H9 (cell line): ENCODE measurements at regions not wholly inside any gene's neighbourhood (a gene's known extent, or its start where the extent isn't known, plus 50 kb on each side); places are given as distances from the start of the nearest gene placed in this dataset.

ENCODE experiments used
- DNase-seq: peaks from one replicate; pipeline ENCODE4 v3.0.0-alpha.2; 2017
- H2AFZ ChIP-seq: one replicate; pipeline ENCODE4 v1.6.1; 2013; ENCODE audit warnings: mild to moderate bottlenecking, low read length, control low read depth, moderate library complexity
- H2AK5ac ChIP-seq: 2 replicates; pipeline ENCODE4 v1.6.1; 2013; ENCODE audit warnings: low read length, control low read depth, mixed read lengths; ENCODE audit not compliant: insufficient read length
- H2BK120ac ChIP-seq: one replicate; pipeline ENCODE4 v1.6.1; 2013; ENCODE audit warnings: low read depth, mild to moderate bottlenecking, low read length, control low read depth, inconsistent platforms; ENCODE audit not compliant: poor library complexity, severe bottlenecking
- H2BK12ac ChIP-seq: 2 replicates; pipeline ENCODE4 v1.6.1; 2013; ENCODE audit warnings: low read length, control low read depth, mixed read lengths, low read depth; ENCODE audit not compliant: insufficient read length
- H2BK15ac ChIP-seq: 2 replicates; pipeline ENCODE4 v1.6.1; 2013; ENCODE audit warnings: low read depth, low read length, control low read depth
- H2BK20ac ChIP-seq: one replicate; pipeline ENCODE4 v1.6.1; 2013; ENCODE audit warnings: low read depth, mild to moderate bottlenecking, low read length, control low read depth, inconsistent platforms; ENCODE audit not compliant: poor library complexity, severe bottlenecking
- H2BK5ac ChIP-seq: 2 replicates; pipeline ENCODE4 v1.6.1; 2013; ENCODE audit warnings: low read length, control low read depth, mixed read lengths; ENCODE audit not compliant: insufficient read length
- H3K14ac ChIP-seq: 2 replicates; pipeline ENCODE4 v1.6.1; 2013; ENCODE audit warnings: low read length, control low read depth; ENCODE audit not compliant: insufficient read depth
- H3K18ac ChIP-seq: 2 replicates; pipeline ENCODE4 v1.6.1; 2013; ENCODE audit warnings: low read depth, mild to moderate bottlenecking, mixed read lengths, low read length, control low read depth; ENCODE audit not compliant: insufficient read length
- H3K23ac ChIP-seq: 2 replicates; pipeline ENCODE4 v1.6.1; 2013; ENCODE audit warnings: low read length, control low read depth, mixed read lengths, low read depth; ENCODE audit not compliant: insufficient read length
- H3K23me2 ChIP-seq: 2 replicates; pipeline ENCODE4 v1.6.1; 2013; ENCODE audit warnings: low read depth, mild to moderate bottlenecking, mixed read lengths, low read length, control low read depth; ENCODE audit not compliant: insufficient read length, poor library complexity, severe bottlenecking
- H3K27ac ChIP-seq: 2 replicates; pipeline ENCODE4 v1.5.1; 2013; ENCODE audit warnings: low read length, control low read depth, mixed read lengths, low read depth; ENCODE audit not compliant: insufficient read length
- H3K27me3 ChIP-seq: 2 replicates; pipeline ENCODE4 v1.6.1; 2013; ENCODE audit warnings: low read length, control low read depth, inconsistent platforms; ENCODE audit not compliant: insufficient read depth
- H3K4ac ChIP-seq: 2 replicates; pipeline ENCODE4 v1.6.1; 2013; ENCODE audit warnings: low read depth, mild to moderate bottlenecking, control low read depth, inconsistent platforms, low read length, moderate library complexity
- H3K4me1 ChIP-seq: 2 replicates; pipeline ENCODE4 v1.6.1; 2013; ENCODE audit warnings: low read length, control low read depth, inconsistent platforms; ENCODE audit not compliant: insufficient read depth
- H3K4me2 ChIP-seq: 2 replicates; pipeline ENCODE4 v1.6.1; 2013; ENCODE audit warnings: low read length, control low read depth, mixed read lengths; ENCODE audit not compliant: insufficient read length, insufficient read depth
- H3K56ac ChIP-seq: 2 replicates; pipeline ENCODE4 v1.6.1; 2013; ENCODE audit warnings: low read depth, mild to moderate bottlenecking, mixed read lengths, low read length, control low read depth; ENCODE audit not compliant: insufficient read length
- H3K79me1 ChIP-seq: 2 replicates; pipeline ENCODE4 v1.6.1; 2013; ENCODE audit warnings: low read depth, mild to moderate bottlenecking, moderate library complexity, low read length, control low read depth, inconsistent platforms; ENCODE audit not compliant: insufficient read depth, poor library complexity, severe bottlenecking
- H3K79me2 ChIP-seq: 2 replicates; pipeline ENCODE4 v1.6.1; 2013; ENCODE audit warnings: low read length, control low read depth, inconsistent platforms; ENCODE audit not compliant: insufficient read depth
- H3K9ac ChIP-seq: 2 replicates; pipeline ENCODE4 v1.6.1; 2013; ENCODE audit warnings: low read length, control low read depth, mixed read lengths; ENCODE audit not compliant: insufficient read length; ENCODE audit errors: extremely low read depth
- H3K9me3 ChIP-seq: one replicate; pipeline ENCODE4 v1.6.1; 2013; ENCODE audit warnings: low read depth, low read length, inconsistent platforms; ENCODE audit not compliant: control insufficient read depth
- H3T11ph ChIP-seq: one replicate; pipeline ENCODE4 v1.6.1; 2013; ENCODE audit warnings: mild to moderate bottlenecking, low read length, control low read depth, inconsistent platforms
- H4K20me1 ChIP-seq: one replicate; pipeline ENCODE4 v1.6.1; 2013; ENCODE audit not compliant: control insufficient read depth, insufficient read length, insufficient read depth
- H4K5ac ChIP-seq: 2 replicates; pipeline ENCODE4 v1.6.1; 2013; ENCODE audit warnings: low read depth, mild to moderate bottlenecking, mixed read lengths, low read length, control low read depth; ENCODE audit not compliant: insufficient read length
- H4K8ac ChIP-seq: replicated peaks from 2 replicates; pipeline ENCODE4 v1.6.1; 2013; ENCODE audit warnings: low read length, control low read depth, mixed read lengths, low read depth; ENCODE audit not compliant: insufficient read length
- H4K91ac ChIP-seq: 2 replicates; pipeline ENCODE4 v1.6.1; 2013; ENCODE audit warnings: low read depth, mild to moderate bottlenecking, moderate library complexity, mixed read lengths, low read length, control low read depth; ENCODE audit not compliant: insufficient read length
- H3K27ac Mint-ChIP-seq, 3 experiments: 2 replicates in 2 of 3; 3 replicates in 1 of 3; pipeline ENCODE4 v1.8.0; 2020 to 2021; ENCODE audit warnings: mixed read lengths in 3 of 3, mild to moderate bottlenecking in 1 of 3, moderate library complexity in 1 of 3
- H3K27me3 Mint-ChIP-seq: 2 replicates; pipeline ENCODE4 v1.8.0; 2021; ENCODE audit warnings: low read depth, mild to moderate bottlenecking, moderate library complexity, mixed read lengths
- H3K36me3 Mint-ChIP-seq, 3 experiments: 2 replicates in 2 of 3; 3 replicates in 1 of 3; pipeline ENCODE4 v1.8.0; 2020 to 2021; ENCODE audit warnings: low read depth in 3 of 3, mixed read lengths in 3 of 3; ENCODE audit not compliant: insufficient read depth in 1 of 3
- H3K4me1 Mint-ChIP-seq, 2 experiments: 2 replicates each; pipeline ENCODE4 v1.8.0; 2020; ENCODE audit warnings: mixed read lengths in 2 of 2
- H3K4me3 Mint-ChIP-seq, 2 experiments: 2 replicates in 1 of 2; 3 replicates in 1 of 2; pipeline ENCODE4 v1.8.0; 2020 to 2021; ENCODE audit warnings: mild to moderate bottlenecking in 2 of 2, mixed read lengths in 2 of 2, moderate library complexity in 1 of 2
- H3K9me3 Mint-ChIP-seq, 2 experiments: 2 replicates in 1 of 2; 3 replicates in 1 of 2; pipeline ENCODE4 v1.8.0; 2020; ENCODE audit warnings: mild to moderate bottlenecking in 2 of 2, mixed read lengths in 2 of 2, moderate library complexity in 1 of 2
- WGBS: extraction: QIAGEN DNeasy Blood & Tissue Kit; methylation state at CpG from one replicate; pipeline ENCODE4 v1.1.7; 2013; ENCODE audit warnings: missing lambda C conversion rate, low lambda C conversion rate, mixed read lengths; ENCODE audit not compliant: insufficient read length; ENCODE audit errors: extremely low coverage; 5-methylcytosine and 5-hydroxymethylcytosine counted together
- TF ChIP-seq, protein P1 (sequence below): fragments of 200-600 bp; sonication (generic); conservative IDR thresholded peaks from 3 replicates; pipeline ENCODE4 v1.8.0; 2021; ENCODE audit warnings: antibody characterized with exemption, mild to moderate bottlenecking

DNA sequence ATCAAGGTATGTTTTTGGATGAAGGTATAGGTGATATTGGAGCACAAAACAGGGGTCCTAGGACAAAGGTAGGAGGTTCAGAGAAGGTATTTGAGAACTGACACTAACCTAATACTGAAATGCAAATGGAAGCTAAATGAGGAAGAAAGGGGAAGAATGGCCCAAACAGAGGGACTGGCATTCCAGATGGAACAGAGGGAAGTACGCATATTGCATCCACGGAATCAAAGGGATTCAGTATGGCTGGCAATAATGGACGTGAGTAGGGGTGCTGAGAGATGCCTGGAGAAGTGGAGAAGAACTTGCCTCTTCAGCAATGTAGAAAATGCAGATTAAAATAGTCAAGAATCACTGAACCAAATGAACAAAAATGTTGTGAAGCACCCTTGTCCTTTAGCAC, 283.5 kb upstream of the DACH1 start:
- Mint-ChIP-seq H3K27ac (0 out of 7 replicates have a peak overlapping the region, but pooled peaks of 1 of the 3 experiments have one; percentile 45), H3K27me3 (no peaks in the 10 kb centered on the region), H3K4me1 (peaks cover 12 to 26% of the 10 kb centered on the region in 2 experiments), H3K9me3 (no peaks in the 10 kb centered on the region), H3K36me3 (no peaks in the 10 kb centered on the region), H3K4me3 (no peak overlapping the region)
- no peak overlapping the region for H2BK12ac ChIP-seq
- no peaks in the 10 kb centered on the region for H3K23me2 ChIP-seq
- no peak overlapping the region for H4K8ac ChIP-seq
- H3K23ac ChIP-seq = no peak overlapping the region
- no peak overlapping the region for H4K5ac ChIP-seq
- H3K9ac ChIP-seq = no peak overlapping the region
- no CpG with 5 or more reads among the region's 3 CpGs for WGBS
- H2BK20ac ChIP-seq = no peak overlapping the region
- no peak overlapping the region for H3K27ac ChIP-seq
- no peak overlapping the region for H3K18ac ChIP-seq
- no peak overlapping the region for H3T11ph ChIP-seq
- no peaks in the 10 kb centered on the region for H3K79me2 ChIP-seq
- H2AK5ac ChIP-seq = no peak overlapping the region
- no peak overlapping the region for H3K4ac ChIP-seq
- TF ChIP-seq, protein P1, sequence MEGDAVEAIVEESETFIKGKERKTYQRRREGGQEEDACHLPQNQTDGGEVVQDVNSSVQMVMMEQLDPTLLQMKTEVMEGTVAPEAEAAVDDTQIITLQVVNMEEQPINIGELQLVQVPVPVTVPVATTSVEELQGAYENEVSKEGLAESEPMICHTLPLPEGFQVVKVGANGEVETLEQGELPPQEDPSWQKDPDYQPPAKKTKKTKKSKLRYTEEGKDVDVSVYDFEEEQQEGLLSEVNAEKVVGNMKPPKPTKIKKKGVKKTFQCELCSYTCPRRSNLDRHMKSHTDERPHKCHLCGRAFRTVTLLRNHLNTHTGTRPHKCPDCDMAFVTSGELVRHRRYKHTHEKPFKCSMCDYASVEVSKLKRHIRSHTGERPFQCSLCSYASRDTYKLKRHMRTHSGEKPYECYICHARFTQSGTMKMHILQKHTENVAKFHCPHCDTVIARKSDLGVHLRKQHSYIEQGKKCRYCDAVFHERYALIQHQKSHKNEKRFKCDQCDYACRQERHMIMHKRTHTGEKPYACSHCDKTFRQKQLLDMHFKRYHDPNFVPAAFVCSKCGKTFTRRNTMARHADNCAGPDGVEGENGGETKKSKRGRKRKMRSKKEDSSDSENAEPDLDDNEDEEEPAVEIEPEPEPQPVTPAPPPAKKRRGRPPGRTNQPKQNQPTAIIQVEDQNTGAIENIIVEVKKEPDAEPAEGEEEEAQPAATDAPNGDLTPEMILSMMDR = no peak
- peaks cover 4% of the 10 kb centered on the region; the same call in 1 of the 2 replicates for H3K4me1 ChIP-seq
- no peak overlapping the region for H2AFZ ChIP-seq
- no peak overlapping the region for H2BK5ac ChIP-seq
- no peak overlapping the region for H3K14ac ChIP-seq
- no peaks in the 10 kb centered on the region for H3K9me3 ChIP-seq
- no peaks in the 10 kb centered on the region for H3K27me3 ChIP-seq
- no peak overlapping the region for H2BK120ac ChIP-seq
- H4K91ac ChIP-seq = no peak overlapping the region
- no peak overlapping the region for H3K56ac ChIP-seq
- H2BK15ac ChIP-seq = no peak overlapping the region
- no peak overlapping the region for H3K4me2 ChIP-seq
- H4K20me1 ChIP-seq = no peaks in the 10 kb centered on the region
- no peak for DNase-seq
- H3K79me1 ChIP-seq = no peaks in the 10 kb centered on the region
